GM06990 (cell line): ENCODE measurements at regions not wholly inside any gene's neighbourhood (a gene's known extent, or its start where the extent isn't known, plus 50 kb on each side); places are given as distances from the start of the nearest gene placed in this dataset.
A peak's percentile ranks its signal among the peaks of the same experiment; 100 is the strongest.

Experiments used
- DNase-seq: peaks from one replicate; pipeline ENCODE4 v3.0.0-alpha.2; 2011; ENCODE audit not compliant: insufficient read length; ENCODE audit errors: extremely low read depth
- H3K27me3 ChIP-seq: replicated peaks from 2 replicates; pipeline ENCODE4 v1.6.0; 2011; ENCODE audit warnings: low read length; ENCODE audit not compliant: control insufficient read depth, insufficient read depth
- H3K36me3 ChIP-seq: 2 replicates; pipeline ENCODE4 v1.5.1; 2011; ENCODE audit warnings: low read length; ENCODE audit not compliant: control insufficient read depth, insufficient read depth
- H3K4me3 ChIP-seq: replicated peaks from 2 replicates; pipeline ENCODE4 v1.5.1; 2011; ENCODE audit warnings: low read depth, mild to moderate bottlenecking, control low read depth, low read length
- CTCF ChIP-seq: IDR thresholded peaks from 2 replicates; pipeline ENCODE4 v1.5.1; 2011; ENCODE audit warnings: low read length, control low read depth, mild to moderate bottlenecking, inconsistent platforms; ENCODE audit not compliant: insufficient read depth, poor library complexity, severe bottlenecking

GRCh38 chr11:32224580-32224979, 133.7 kb downstream of the RCN1 start:
- H3K4me3 ChIP-seq = no peak overlapping the region
- no peaks in the 10 kb centered on the region for H3K27me3 ChIP-seq
- TF ChIP-seq CTCF = no peak
- no peak for DNase-seq
- no peaks in the 10 kb centered on the region for H3K36me3 ChIP-seq

GRCh38 chr11:32225571-32226285, 134.9 kb downstream of the RCN1 start:
- no peaks in the 10 kb centered on the region for H3K27me3 ChIP-seq
- no peak for TF ChIP-seq CTCF

GRCh38 chr11:32226480-32226879, 135.6 kb downstream of the RCN1 start:
- Histone ChIP-seq H3K36me3 (no peaks in the 10 kb centered on the region), H3K27me3 (no peaks in the 10 kb centered on the region), H3K4me3 (no peak overlapping the region)
- no peak for DNase-seq
- TF ChIP-seq CTCF = no peak

More at GRCh38 chr11:32225571-32226285, 134.9 kb downstream of the RCN1 start:
- no peak overlapping the region for H3K4me3 ChIP-seq
- DNase-seq = no peak
- H3K36me3 ChIP-seq = no peaks in the 10 kb centered on the region

GRCh38 chr11:32229576-32230240, 138.8 kb downstream of the RCN1 start:
- no peaks in the 10 kb centered on the region for H3K36me3 ChIP-seq
- H3K27me3 ChIP-seq = no peaks in the 10 kb centered on the region
- TF ChIP-seq CTCF = no peak
- no peak for DNase-seq
- H3K4me3 ChIP-seq = no peak overlapping the region

DNA sequence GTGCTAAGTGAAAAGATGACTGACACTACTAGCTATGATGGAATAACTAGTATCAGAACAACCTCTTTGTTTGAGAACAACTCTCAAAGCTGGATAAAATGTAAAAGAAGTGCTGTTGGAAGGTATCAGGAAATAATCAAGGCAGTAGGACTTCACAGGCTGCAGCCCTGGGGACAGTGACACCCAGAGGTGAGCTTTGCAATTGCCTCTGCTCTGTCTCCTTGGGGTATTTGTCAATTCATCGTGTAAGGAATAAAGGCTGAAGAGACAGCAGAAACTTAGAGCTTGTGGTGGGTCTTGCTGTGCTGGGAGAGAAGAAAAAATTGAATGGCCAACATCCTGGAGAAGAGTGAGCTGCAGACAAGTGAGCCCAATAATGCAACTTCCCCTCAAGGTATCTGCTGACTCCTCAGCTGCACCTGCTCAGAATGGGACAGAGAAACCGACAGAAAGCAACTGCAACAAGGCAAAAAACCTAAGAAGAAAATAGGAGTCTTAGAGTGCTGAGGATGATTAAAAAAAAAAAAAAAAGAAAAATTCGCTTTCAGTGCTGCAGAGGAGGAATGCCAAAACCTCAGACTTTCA, 141.1 kb downstream of the RCN1 start:
- H3K36me3 ChIP-seq = no peaks in the 10 kb centered on the region
- no peak for DNase-seq
- H3K4me3 ChIP-seq = no peak overlapping the region
- TF ChIP-seq CTCF = peak; percentile 88
- no peaks in the 10 kb centered on the region for H3K27me3 ChIP-seq
